WTC11 (cell line): ENCODE measurements at regions not wholly inside any gene's neighbourhood (a gene's known extent, or its start where the extent isn't known, plus 50 kb on each side); places are given as distances from the start of the nearest gene placed in this dataset.

Experiments
- ATAC-seq: fragments of 200-7000 bp; cut with Tn5 transposase; 2 replicates; pipeline ENCODE4 v1.10.0; 2021; ENCODE audit warnings: mild to moderate bottlenecking, moderate library complexity
- CTCF ChIA-PET: fragments of 300-600 bp; sonication (Branson Sonifier 250); formaldehyde crosslinking; loops from one replicate; lab custom pipeline; 2021; ENCODE audit warnings: antibody characterized with exemption; lab: Charles Lee
- POLR2A ChIA-PET: fragments of 350-600 bp; sonication (Branson Sonifier 250); formaldehyde crosslinking; loops from one replicate; lab custom pipeline; 2021; ENCODE audit warnings: antibody characterized with exemption; lab: Charles Lee
- DNase-seq: peaks from one replicate; pipeline ENCODE4 v3.0.0; 2021; ENCODE audit warnings: low spot score
- H3K27ac Mint-ChIP-seq: 2 replicates; pipeline ENCODE4 v1.8.0; 2021; ENCODE audit warnings: mixed read lengths
- H3K27me3 Mint-ChIP-seq: 2 replicates; pipeline ENCODE4 v1.8.0; 2021; ENCODE audit warnings: low read depth, mild to moderate bottlenecking, moderate library complexity, mixed read lengths
- H3K36me3 Mint-ChIP-seq: 2 replicates; pipeline ENCODE4 v1.8.0; 2021; ENCODE audit warnings: mixed read lengths
- H3K4me1 Mint-ChIP-seq: 2 replicates; pipeline ENCODE4 v1.8.0; 2022; ENCODE audit warnings: mixed read lengths
- H3K4me3 Mint-ChIP-seq: 2 replicates; pipeline ENCODE4 v1.8.0; 2021; ENCODE audit warnings: mild to moderate bottlenecking, moderate library complexity, mixed read lengths
- H3K9me3 Mint-ChIP-seq: 2 replicates; pipeline ENCODE4 v1.8.0; 2021; ENCODE audit warnings: mixed read lengths
- ARID4B ChIP-seq: sonication (generic); formaldehyde crosslinking; IDR thresholded peaks from 2 replicates; pipeline ENCODE4 v1.8.0; 2023; ENCODE audit warnings: missing genetic modification reagents, mild to moderate bottlenecking, borderline replicate concordance
- ATF1 ChIP-seq: sonication (generic); formaldehyde crosslinking; IDR thresholded peaks from 2 replicates; pipeline ENCODE4 v1.8.1; 2023; ENCODE audit warnings: mild to moderate bottlenecking, moderate library complexity, missing genetic modification reagents
- CREB1 ChIP-seq: sonication (generic); formaldehyde crosslinking; IDR thresholded peaks from 2 replicates; pipeline ENCODE4 v1.8.0; 2023; ENCODE audit warnings: mild to moderate bottlenecking, missing genetic modification reagents
- E2F5 ChIP-seq: sonication (generic); formaldehyde crosslinking; IDR thresholded peaks from 2 replicates; pipeline ENCODE4 v1.8.1; 2022; ENCODE audit warnings: mild to moderate bottlenecking, moderate library complexity, missing genetic modification reagents
- ETV6 ChIP-seq: sonication (generic); formaldehyde crosslinking; IDR thresholded peaks from 2 replicates; pipeline ENCODE4 v1.8.1; 2022; ENCODE audit warnings: mild to moderate bottlenecking, missing genetic modification reagents
- FOXP1 ChIP-seq: sonication (generic); formaldehyde crosslinking; IDR thresholded peaks from 2 replicates; pipeline ENCODE4 v1.8.0; 2022; ENCODE audit warnings: missing genetic modification reagents, mild to moderate bottlenecking, moderate library complexity, borderline replicate concordance
- GABPB1 ChIP-seq: sonication (generic); formaldehyde crosslinking; IDR thresholded peaks from 2 replicates; pipeline ENCODE4 v1.8.1; 2023; ENCODE audit warnings: mild to moderate bottlenecking, missing genetic modification reagents
- GTF2I ChIP-seq: fragments of 250-450 bp; sonication (Bioruptor Pico); conservative IDR thresholded peaks from 2 replicates; pipeline ENCODE4 v1.4.0; 2021; ENCODE audit warnings: mild to moderate bottlenecking
- HMGXB4 ChIP-seq: sonication (generic); formaldehyde crosslinking; IDR thresholded peaks from 2 replicates; pipeline ENCODE4 v1.8.1; 2023; ENCODE audit warnings: mild to moderate bottlenecking, moderate library complexity, missing genetic modification reagents
- JAZF1 ChIP-seq: fragments of 250-450 bp; sonication (Bioruptor Pico); IDR thresholded peaks from 2 replicates; pipeline ENCODE4 v1.9.0; 2021; ENCODE audit warnings: moderate library complexity, mild to moderate bottlenecking, inconsistent platforms
- KAT7 ChIP-seq: sonication (generic); formaldehyde crosslinking; IDR thresholded peaks from 2 replicates; pipeline ENCODE4 v1.8.1; 2023; ENCODE audit warnings: missing genetic modification reagents, mild to moderate bottlenecking, borderline replicate concordance
- NFYB ChIP-seq: sonication (generic); formaldehyde crosslinking; conservative IDR thresholded peaks from 2 replicates; pipeline ENCODE4 v1.8.0; 2022; ENCODE audit warnings: low read depth, missing genetic modification reagents
- PRRX2 ChIP-seq: fragments of 250-450 bp; sonication (Bioruptor Pico); IDR thresholded peaks from 2 replicates; pipeline ENCODE4 v1.8.0; 2021; ENCODE audit warnings: mild to moderate bottlenecking
- RELA ChIP-seq: sonication (generic); formaldehyde crosslinking; IDR thresholded peaks from 2 replicates; pipeline ENCODE4 v1.8.1; 2022; ENCODE audit warnings: missing genetic modification reagents, mild to moderate bottlenecking, borderline replicate concordance
- SP1 ChIP-seq: sonication (generic); formaldehyde crosslinking; conservative IDR thresholded peaks from 2 replicates; pipeline ENCODE4 v1.8.1; 2022; ENCODE audit warnings: missing genetic modification reagents
- TP53 ChIP-seq: sonication (generic); formaldehyde crosslinking; IDR thresholded peaks from 2 replicates; pipeline ENCODE4 v1.8.1; 2023; ENCODE audit warnings: mild to moderate bottlenecking, missing genetic modification reagents
- ZNF138 ChIP-seq: sonication (generic); formaldehyde crosslinking; conservative IDR thresholded peaks from 2 replicates; pipeline ENCODE4 v1.8.1; 2022; ENCODE audit warnings: mild to moderate bottlenecking, moderate library complexity, missing genetic modification reagents
- ZNF416 ChIP-seq: fragments of 250-450 bp; sonication (Bioruptor Pico); IDR thresholded peaks from 2 replicates; pipeline ENCODE4 v1.9.0; 2021; ENCODE audit warnings: mild to moderate bottlenecking, inconsistent platforms
- TF ChIP-seq, protein P1 (sequence below): sonication (generic); formaldehyde crosslinking; IDR thresholded peaks from 2 replicates; pipeline ENCODE4 v1.8.1; 2022; ENCODE audit warnings: missing genetic modification reagents, borderline replicate concordance
- TF ChIP-seq, protein P2 (sequence below): sonication (generic); formaldehyde crosslinking; IDR thresholded peaks from 2 replicates; pipeline ENCODE4 v1.8.1; 2023; ENCODE audit warnings: mild to moderate bottlenecking, missing genetic modification reagents, moderate library complexity
- TF ChIP-seq, protein P3 (sequence below): fragments of 250-450 bp; sonication (Bioruptor Pico); IDR thresholded peaks from 2 replicates; pipeline ENCODE4 v1.9.0; 2021; ENCODE audit warnings: moderate library complexity, mild to moderate bottlenecking, inconsistent platforms, borderline replicate concordance

- Mint-ChIP-seq H3K9me3 (no peaks in the 10 kb centered on the region), H3K4me1 (peaks cover 9% of the 10 kb centered on the region), H3K4me3 (no peak overlapping the region), H3K27me3 (no peaks in the 10 kb centered on the region), H3K36me3 (no peaks in the 10 kb centered on the region), H3K27ac (no peak overlapping the region)
- no peak for ATAC-seq
- DNase-seq, result no peak
- no peak for TF ChIP-seq FOXP1 (CRISPR knock-in tag)
- TF ChIP-seq, protein P1, sequence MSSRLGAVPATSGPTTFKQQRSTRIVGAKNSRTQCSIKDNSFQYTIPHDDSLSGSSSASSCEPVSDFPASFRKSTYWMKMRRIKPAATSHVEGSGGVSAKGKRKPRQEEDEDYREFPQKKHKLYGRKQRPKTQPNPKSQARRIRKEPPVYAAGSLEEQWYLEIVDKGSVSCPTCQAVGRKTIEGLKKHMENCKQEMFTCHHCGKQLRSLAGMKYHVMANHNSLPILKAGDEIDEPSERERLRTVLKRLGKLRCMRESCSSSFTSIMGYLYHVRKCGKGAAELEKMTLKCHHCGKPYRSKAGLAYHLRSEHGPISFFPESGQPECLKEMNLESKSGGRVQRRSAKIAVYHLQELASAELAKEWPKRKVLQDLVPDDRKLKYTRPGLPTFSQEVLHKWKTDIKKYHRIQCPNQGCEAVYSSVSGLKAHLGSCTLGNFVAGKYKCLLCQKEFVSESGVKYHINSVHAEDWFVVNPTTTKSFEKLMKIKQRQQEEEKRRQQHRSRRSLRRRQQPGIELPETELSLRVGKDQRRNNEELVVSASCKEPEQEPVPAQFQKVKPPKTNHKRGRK (CRISPR knock-in tag), result no peak
- TF ChIP-seq KAT7 (CRISPR knock-in tag), result no peak
- TF ChIP-seq, protein P2, sequence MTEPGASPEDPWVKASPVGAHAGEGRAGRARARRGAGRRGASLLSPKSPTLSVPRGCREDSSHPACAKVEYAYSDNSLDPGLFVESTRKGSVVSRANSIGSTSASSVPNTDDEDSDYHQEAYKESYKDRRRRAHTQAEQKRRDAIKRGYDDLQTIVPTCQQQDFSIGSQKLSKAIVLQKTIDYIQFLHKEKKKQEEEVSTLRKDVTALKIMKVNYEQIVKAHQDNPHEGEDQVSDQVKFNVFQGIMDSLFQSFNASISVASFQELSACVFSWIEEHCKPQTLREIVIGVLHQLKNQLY (CRISPR knock-in tag), result no peak
- ChIA-PET POLR2A (interaction anchor here (0.7 kb wide), 1 partner anchor 1321 kb away, joined by 7 read pairs; no protein-coding TSS in a partner anchor), CTCF (no interaction called here)
Observed at GRCh38 chr5:159400476-159400875, 70.2 kb upstream of the IL12B start.

GRCh38 chr5:159402311-159402710 lies 72.0 kb upstream of the IL12B start:
- H3K4me3 Mint-ChIP-seq, result no peak overlapping the region
- DNase-seq, result no peak
- TF ChIP-seq RELA (no peak), E2F5 (CRISPR knock-in tag) (no peak), TP53 (CRISPR knock-in tag) (no peak), SP1 (no peak)
- TF ChIP-seq, all 79 proteins: peak for 0
- ATAC-seq, result no peak
- no peaks in the 10 kb centered on the region for H3K9me3 Mint-ChIP-seq
- no peaks in the 10 kb centered on the region for H3K27me3 Mint-ChIP-seq
- H3K27ac Mint-ChIP-seq, result no peak overlapping the region
- peaks cover 15% of the 10 kb centered on the region for H3K4me1 Mint-ChIP-seq
- H3K36me3 Mint-ChIP-seq, result no peaks in the 10 kb centered on the region
- CTCF ChIA-PET, result no interaction called here
- POLR2A ChIA-PET, result no interaction called here

GRCh38 chr5:159402856-159403255 lies 72.6 kb upstream of the IL12B start:
- DNase-seq (no peak), ATAC-seq (no peak)
- Mint-ChIP-seq H3K27ac (no peak overlapping the region), H3K4me3 (no peak overlapping the region), H3K9me3 (no peaks in the 10 kb centered on the region), H3K27me3 (no peaks in the 10 kb centered on the region), H3K4me1 (peaks cover 15% of the 10 kb centered on the region), H3K36me3 (no peaks in the 10 kb centered on the region)
- POLR2A ChIA-PET, result no interaction called here
- CTCF ChIA-PET, result no interaction called here
- TF ChIP-seq JAZF1, result no peak
- TF ChIP-seq HMGXB4 (CRISPR knock-in tag), result no peak
- no peak for TF ChIP-seq PRRX2 (CRISPR knock-in tag)
- TF ChIP-seq, protein P2 (CRISPR knock-in tag), result no peak
- TF ChIP-seq ZNF416, result no peak
- TF ChIP-seq CREB1, result no peak
- no peak for TF ChIP-seq SP1
- no peak for TF ChIP-seq ATF1
- TF ChIP-seq GABPB1 (CRISPR knock-in tag), result no peak
- TF ChIP-seq, protein P3, sequence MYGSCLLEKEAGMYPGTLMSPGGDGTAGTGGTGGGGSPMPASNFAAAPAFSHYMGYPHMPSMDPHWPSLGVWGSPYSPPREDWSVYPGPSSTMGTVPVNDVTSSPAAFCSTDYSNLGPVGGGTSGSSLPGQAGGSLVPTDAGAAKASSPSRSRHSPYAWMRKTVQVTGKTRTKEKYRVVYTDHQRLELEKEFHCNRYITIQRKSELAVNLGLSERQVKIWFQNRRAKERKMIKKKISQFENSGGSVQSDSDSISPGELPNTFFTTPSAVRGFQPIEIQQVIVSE (CRISPR knock-in tag), result no peak
- no peak for TF ChIP-seq E2F5 (CRISPR knock-in tag)
- TF ChIP-seq ZNF138, result no peak
- no peak for TF ChIP-seq ETV6 (CRISPR knock-in tag)
- no peak for TF ChIP-seq NFYB (CRISPR knock-in tag)
- TF ChIP-seq GTF2I (CRISPR knock-in tag), result no peak
- no peak for TF ChIP-seq ARID4B (CRISPR knock-in tag)
